ENCODE measurements at regions not wholly inside any gene's neighbourhood (a gene's known extent, or its start where the extent isn't known, plus 50 kb on each side); places are given as distances from the start of the nearest gene placed in this dataset.
"Not testable (repeated sequence)": the region's sequence is repeated elsewhere in the genome, so short reads cannot be mapped to it uniquely, and the experiment has no call there.

DNA sequence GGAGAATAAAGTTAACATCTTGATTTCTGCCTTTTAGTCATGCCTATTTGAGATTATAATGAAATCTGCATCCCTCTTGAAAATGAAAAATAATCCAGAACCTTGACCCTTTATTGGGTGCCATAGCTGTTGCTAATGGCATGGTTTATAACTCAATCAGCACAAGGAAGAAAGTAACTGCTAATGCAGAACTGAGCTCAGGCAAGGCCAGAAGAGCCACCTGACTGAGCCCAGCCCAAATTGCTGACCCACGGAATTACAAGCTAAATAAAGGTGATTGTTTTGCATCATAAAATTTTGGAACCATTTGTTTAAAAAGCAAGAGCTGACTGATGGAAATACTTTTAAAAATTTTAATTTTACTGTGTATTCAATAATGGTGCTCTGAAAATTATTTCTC lies 76.4 kb upstream of the TBL1X start:
- Histone ChIP-seq H3K27ac (ENCODE audit: low read depth, low read length) (no peak overlapping the region), H3K4me3 (ENCODE audit: low read depth in 1 of 2, low read length in 2 of 2) (no peak overlapping the region), H3K27me3 (ENCODE audit: control insufficient read depth in 1 of 2, insufficient read depth in 2 of 2, low read length in 2 of 2) (no peaks in the 10 kb centered on the region), H3K9ac (ENCODE audit: low read depth in 1 of 2, low read length in 2 of 2) (no peak overlapping the region), H3K4me1 (ENCODE audit: control insufficient read depth in 1 of 2, insufficient read depth in 2 of 2, low read length in 2 of 2) (no peaks in the 10 kb centered on the region), H3K9me3 (ENCODE audit: control insufficient read depth in 1 of 2, low read length in 2 of 2) (no peaks in the 10 kb centered on the region), H3K36me3 (ENCODE audit: control insufficient read depth in 1 of 2, insufficient read depth in 2 of 2, low read length in 2 of 2) (no peaks in the 10 kb centered on the region)

DNA sequence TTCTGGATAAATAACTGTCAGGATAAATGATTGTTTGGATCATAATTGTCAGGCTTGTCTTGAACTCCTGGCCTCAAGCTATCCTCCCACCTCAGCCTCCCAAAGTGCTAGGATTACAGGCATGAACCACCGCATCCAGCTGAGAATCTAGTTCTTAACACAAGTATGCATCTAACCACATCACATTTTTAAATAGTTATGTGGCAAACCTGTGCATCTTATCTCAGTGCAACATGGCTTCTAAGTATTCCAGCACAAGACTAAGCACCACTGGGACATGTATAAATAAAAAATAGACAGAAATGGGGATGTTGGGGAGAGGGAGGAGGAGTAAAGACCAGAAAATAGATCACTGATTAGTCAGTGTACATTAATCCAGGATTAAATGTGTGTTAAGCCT lies 74.7 kb upstream of the TBL1X start:
- Histone ChIP-seq H3K27ac (ENCODE audit: low read depth, low read length) (no peak overlapping the region), H3K9ac (ENCODE audit: low read depth in 1 of 2, low read length in 2 of 2) (no peak overlapping the region), H3K4me3 (ENCODE audit: low read depth in 1 of 2, low read length in 2 of 2) (no peak overlapping the region), H3K9me3 (ENCODE audit: control insufficient read depth in 1 of 2, low read length in 2 of 2) (no peaks in the 10 kb centered on the region), H3K27me3 (ENCODE audit: control insufficient read depth in 1 of 2, insufficient read depth in 2 of 2, low read length in 2 of 2) (no peaks in the 10 kb centered on the region), H3K4me1 (ENCODE audit: control insufficient read depth in 1 of 2, insufficient read depth in 2 of 2, low read length in 2 of 2) (no peaks in the 10 kb centered on the region), H3K36me3 (ENCODE audit: control insufficient read depth in 1 of 2, insufficient read depth in 2 of 2, low read length in 2 of 2) (no peaks in the 10 kb centered on the region)

- no peaks in the 10 kb centered on the region for H3K36me3 ChIP-seq (ENCODE audit: control insufficient read depth in 1 of 2, insufficient read depth in 2 of 2, low read length in 2 of 2)
- no peak overlapping the region for H3K9ac ChIP-seq (ENCODE audit: low read depth in 1 of 2, low read length in 2 of 2)
- H3K9me3 ChIP-seq (ENCODE audit: control insufficient read depth in 1 of 2, low read length in 2 of 2) = no peaks in the 10 kb centered on the region
- H3K27ac ChIP-seq (ENCODE audit: low read depth, low read length) = no peak overlapping the region
- H3K27me3 ChIP-seq (ENCODE audit: control insufficient read depth in 1 of 2, insufficient read depth in 2 of 2, low read length in 2 of 2) = no peaks in the 10 kb centered on the region
- H3K4me1 ChIP-seq (ENCODE audit: control insufficient read depth in 1 of 2, insufficient read depth in 2 of 2, low read length in 2 of 2) = no peaks in the 10 kb centered on the region
- H3K4me3 ChIP-seq (ENCODE audit: low read depth in 1 of 2, low read length in 2 of 2) = no peak overlapping the region
Measured at GRCh38 chrX:9390693-9391368, 74.0 kb upstream of the TBL1X start.

- Histone ChIP-seq H3K9ac (ENCODE audit: low read depth in 1 of 2, low read length in 2 of 2) (no peak overlapping the region), H3K27me3 (ENCODE audit: control insufficient read depth in 1 of 2, insufficient read depth in 2 of 2, low read length in 2 of 2) (no peaks in the 10 kb centered on the region), H3K27ac (ENCODE audit: low read depth, low read length) (no peak overlapping the region), H3K36me3 (ENCODE audit: control insufficient read depth in 1 of 2, insufficient read depth in 2 of 2, low read length in 2 of 2) (no peaks in the 10 kb centered on the region), H3K4me3 (ENCODE audit: low read depth in 1 of 2, low read length in 2 of 2) (no peak overlapping the region), H3K9me3 (ENCODE audit: control insufficient read depth in 1 of 2, low read length in 2 of 2) (no peaks in the 10 kb centered on the region), H3K4me1 (ENCODE audit: control insufficient read depth in 1 of 2, insufficient read depth in 2 of 2, low read length in 2 of 2) (no peaks in the 10 kb centered on the region)
Measured at GRCh38 chrX:9392445-9392844, 72.4 kb upstream of the TBL1X start.

DNA sequence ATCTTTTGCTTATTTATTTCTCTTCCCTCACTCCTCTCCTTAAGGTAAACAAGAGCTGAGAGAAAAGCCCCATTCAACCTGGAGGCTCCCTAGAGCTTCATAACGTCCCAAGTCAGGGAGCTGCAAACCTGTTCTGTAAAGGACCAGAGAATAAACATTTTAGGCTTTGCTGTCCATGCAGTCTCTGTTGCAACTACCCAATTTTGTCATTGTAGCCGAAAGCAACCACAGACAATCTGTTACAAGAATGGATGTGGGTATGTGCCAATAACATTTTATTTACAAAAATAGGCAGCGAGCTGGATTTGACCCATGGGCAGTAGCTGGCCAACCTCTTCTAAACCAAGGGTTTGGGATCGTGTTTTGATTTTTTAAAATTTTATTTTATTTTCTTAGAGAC lies 71.3 kb upstream of the TBL1X start:
- Histone ChIP-seq H3K27ac (ENCODE audit: low read depth, low read length) (no peak overlapping the region), H3K4me1 (ENCODE audit: control insufficient read depth in 1 of 2, insufficient read depth in 2 of 2, low read length in 2 of 2) (no peaks in the 10 kb centered on the region), H3K27me3 (ENCODE audit: control insufficient read depth in 1 of 2, insufficient read depth in 2 of 2, low read length in 2 of 2) (no peaks in the 10 kb centered on the region), H3K9me3 (ENCODE audit: control insufficient read depth in 1 of 2, low read length in 2 of 2) (no peaks in the 10 kb centered on the region), H3K9ac (ENCODE audit: low read depth in 1 of 2, low read length in 2 of 2) (no peak overlapping the region), H3K36me3 (ENCODE audit: control insufficient read depth in 1 of 2, insufficient read depth in 2 of 2, low read length in 2 of 2) (no peaks in the 10 kb centered on the region), H3K4me3 (ENCODE audit: low read depth in 1 of 2, low read length in 2 of 2) (no peak overlapping the region)

GRCh38 chrX:9394212-9394611 lies 70.6 kb upstream of the TBL1X start:
- Histone ChIP-seq H3K4me3 (ENCODE audit: low read depth in 1 of 2, low read length in 2 of 2) (no peak overlapping the region), H3K36me3 (ENCODE audit: control insufficient read depth in 1 of 2, insufficient read depth in 2 of 2, low read length in 2 of 2) (no peaks in the 10 kb centered on the region)

GRCh38 chrX:9396930-9397329 lies 67.9 kb upstream of the TBL1X start:
- Histone ChIP-seq H3K9me3 (ENCODE audit: control insufficient read depth in 1 of 2, low read length in 2 of 2) (no peaks in the 10 kb centered on the region), H3K36me3 (ENCODE audit: control insufficient read depth in 1 of 2, insufficient read depth in 2 of 2, low read length in 2 of 2) (no peaks in the 10 kb centered on the region), H3K4me1 (ENCODE audit: control insufficient read depth in 1 of 2, insufficient read depth in 2 of 2, low read length in 2 of 2) (no peaks in the 10 kb centered on the region), H3K9ac (ENCODE audit: low read depth in 1 of 2, low read length in 2 of 2) (no peak overlapping the region), H3K4me3 (ENCODE audit: low read depth in 1 of 2, low read length in 2 of 2) (no peak overlapping the region), H3K27me3 (ENCODE audit: control insufficient read depth in 1 of 2, insufficient read depth in 2 of 2, low read length in 2 of 2) (no peaks in the 10 kb centered on the region), H3K27ac (ENCODE audit: low read depth, low read length) (no peak overlapping the region)

More at GRCh38 chrX:9394212-9394611, 70.6 kb upstream of the TBL1X start:
- Histone ChIP-seq H3K9ac (ENCODE audit: low read depth in 1 of 2, low read length in 2 of 2) (no peak overlapping the region), H3K27me3 (ENCODE audit: control insufficient read depth in 1 of 2, insufficient read depth in 2 of 2, low read length in 2 of 2) (no peaks in the 10 kb centered on the region), H3K4me1 (ENCODE audit: control insufficient read depth in 1 of 2, insufficient read depth in 2 of 2, low read length in 2 of 2) (no peaks in the 10 kb centered on the region), H3K9me3 (ENCODE audit: control insufficient read depth in 1 of 2, low read length in 2 of 2) (no peaks in the 10 kb centered on the region), H3K27ac (ENCODE audit: low read depth, low read length) (no peak overlapping the region)

DNA sequence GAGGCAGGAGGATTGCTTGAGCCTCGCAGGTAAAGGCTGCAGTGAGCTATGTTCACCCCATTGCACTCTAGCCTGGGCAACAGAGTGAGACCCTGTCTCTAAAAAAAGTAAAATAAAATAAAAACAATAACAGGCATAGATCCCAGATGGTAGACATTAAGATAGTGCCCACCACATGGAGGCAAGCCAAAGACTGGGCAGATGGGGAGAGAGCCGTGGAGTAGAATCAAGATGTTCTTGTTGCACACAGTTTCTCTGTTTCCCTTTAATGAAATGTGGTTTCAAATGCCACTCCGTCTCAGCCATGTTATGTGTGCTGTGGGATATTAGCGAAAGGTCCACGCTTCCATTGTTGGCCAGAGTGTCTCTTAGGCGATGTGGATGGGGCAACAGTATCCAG lies 63.8 kb upstream of the TBL1X start:
- H3K4me1 ChIP-seq (ENCODE audit: control insufficient read depth in 1 of 2, insufficient read depth in 2 of 2, low read length in 2 of 2) = no peaks in the 10 kb centered on the region

DNA sequence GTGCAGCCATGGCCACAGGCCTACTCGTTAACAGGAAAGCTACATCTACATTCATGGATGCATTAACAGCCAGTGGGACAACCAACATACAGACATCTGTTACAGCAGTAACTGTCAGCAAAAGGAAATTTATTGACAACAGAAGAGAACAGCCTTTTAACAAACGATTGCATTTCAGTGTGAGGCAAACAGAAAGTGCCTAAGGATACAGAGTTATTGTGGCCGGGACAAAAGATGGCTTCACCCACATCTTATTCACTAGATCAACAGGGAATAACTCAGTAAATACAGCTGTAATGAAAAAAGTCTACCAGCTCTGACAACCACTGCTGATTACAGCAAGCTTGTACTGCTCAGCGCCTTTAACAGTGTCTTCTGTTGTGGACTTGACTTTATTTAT lies 61.5 kb upstream of the TBL1X start:
- Histone ChIP-seq H3K9me3 (ENCODE audit: control insufficient read depth in 1 of 2, low read length in 2 of 2) (no peaks in the 10 kb centered on the region), H3K27ac (ENCODE audit: low read depth, low read length) (no peak overlapping the region), H3K27me3 (ENCODE audit: control insufficient read depth in 1 of 2, insufficient read depth in 2 of 2, low read length in 2 of 2) (no peaks in the 10 kb centered on the region), H3K36me3 (ENCODE audit: control insufficient read depth in 1 of 2, insufficient read depth in 2 of 2, low read length in 2 of 2) (no peaks in the 10 kb centered on the region), H3K4me1 (ENCODE audit: control insufficient read depth in 1 of 2, insufficient read depth in 2 of 2, low read length in 2 of 2) (no peaks in the 10 kb centered on the region), H3K9ac (ENCODE audit: low read depth in 1 of 2, low read length in 2 of 2) (no peak overlapping the region), H3K4me3 (ENCODE audit: low read depth in 1 of 2, low read length in 2 of 2) (no peak overlapping the region)

More for the DNA sequence above, 63.8 kb upstream of the TBL1X start:
- no peaks in the 10 kb centered on the region for H3K27me3 ChIP-seq (ENCODE audit: control insufficient read depth in 1 of 2, insufficient read depth in 2 of 2, low read length in 2 of 2)
- no peak overlapping the region for H3K4me3 ChIP-seq (ENCODE audit: low read depth in 1 of 2, low read length in 2 of 2)
- no peaks in the 10 kb centered on the region for H3K36me3 ChIP-seq (ENCODE audit: control insufficient read depth in 1 of 2, insufficient read depth in 2 of 2, low read length in 2 of 2)
- no peaks in the 10 kb centered on the region for H3K9me3 ChIP-seq (ENCODE audit: control insufficient read depth in 1 of 2, low read length in 2 of 2)
- no peak overlapping the region for H3K27ac ChIP-seq (ENCODE audit: low read depth, low read length)
- H3K9ac ChIP-seq (ENCODE audit: low read depth in 1 of 2, low read length in 2 of 2) = no peak overlapping the region

GRCh38 chrX:9405635-9406034 lies 59.2 kb upstream of the TBL1X start:
- not testable (repeated sequence) for H3K9me3 ChIP-seq (ENCODE audit: control insufficient read depth in 1 of 2, low read length in 2 of 2); H3K9ac ChIP-seq (ENCODE audit: low read depth in 1 of 2, low read length in 2 of 2); H3K27ac ChIP-seq (ENCODE audit: low read depth, low read length); H3K4me3 ChIP-seq (ENCODE audit: low read depth in 1 of 2, low read length in 2 of 2); H3K36me3 ChIP-seq (ENCODE audit: control insufficient read depth in 1 of 2, insufficient read depth in 2 of 2, low read length in 2 of 2); H3K4me1 ChIP-seq (ENCODE audit: control insufficient read depth in 1 of 2, insufficient read depth in 2 of 2, low read length in 2 of 2); H3K27me3 ChIP-seq (ENCODE audit: control insufficient read depth in 1 of 2, insufficient read depth in 2 of 2, low read length in 2 of 2)

- not testable (repeated sequence) for H3K36me3 ChIP-seq (ENCODE audit: control insufficient read depth in 1 of 2, insufficient read depth in 2 of 2, low read length in 2 of 2); H3K27me3 ChIP-seq (ENCODE audit: control insufficient read depth in 1 of 2, insufficient read depth in 2 of 2, low read length in 2 of 2); H3K4me1 ChIP-seq (ENCODE audit: control insufficient read depth in 1 of 2, insufficient read depth in 2 of 2, low read length in 2 of 2); H3K9me3 ChIP-seq (ENCODE audit: control insufficient read depth in 1 of 2, low read length in 2 of 2); H3K27ac ChIP-seq (ENCODE audit: low read depth, low read length); H3K4me3 ChIP-seq (ENCODE audit: low read depth in 1 of 2, low read length in 2 of 2); H3K9ac ChIP-seq (ENCODE audit: low read depth in 1 of 2, low read length in 2 of 2)
Measured at GRCh38 chrX:9410889-9411288, 54.0 kb upstream of the TBL1X start.

Measured in duodenal mucosa (tissue), 2 donors.